ENCODE measurements at regions not wholly inside any gene's neighbourhood (a gene's known extent, or its start where the extent isn't known, plus 50 kb on each side); places are given as distances from the start of the nearest gene placed in this dataset.

GRCh38 chr7:81584667-81585066, 185.2 kb downstream of the HGF start:
- TF ChIP-seq ATF6 (CRISPR knock-in tag; conservative IDR thresholded peaks at IDR 0.05) (no peak), CSRNP2 (CRISPR knock-in tag; conservative IDR thresholded peaks at IDR 0.05; ENCODE audit: low read depth) (no peak), ARID2 (CRISPR knock-in tag; IDR thresholded peaks at IDR 0.05; ENCODE audit: borderline replicate concordance) (no peak), CTCF (CRISPR knock-in tag; IDR thresholded peaks at IDR 0.05) (no peak), MEIS1 (CRISPR knock-in tag; IDR thresholded peaks at IDR 0.05; ENCODE audit: borderline replicate concordance) (no peak), SP1 (IDR thresholded peaks at IDR 0.05) (no peak), SP1 (CRISPR knock-in tag; IDR thresholded peaks at IDR 0.05) (no peak), PREB (CRISPR knock-in tag; IDR thresholded peaks at IDR 0.05) (no peak), ATF2 (CRISPR knock-in tag; IDR thresholded peaks at IDR 0.05) (no peak), TRIM22 (IDR thresholded peaks at IDR 0.05) (no peak), ETV6 (CRISPR knock-in tag; conservative IDR thresholded peaks at IDR 0.05) (no peak), SUZ12 (IDR thresholded peaks at IDR 0.05; ENCODE audit: low read depth, low read length) (no peak), ZNF549 (CRISPR knock-in tag; IDR thresholded peaks at IDR 0.05) (no peak), ZNF350 (CRISPR knock-in tag; IDR thresholded peaks at IDR 0.05; ENCODE audit: borderline replicate concordance, low read depth) (no peak), TFAP4 (IDR thresholded peaks at IDR 0.05; ENCODE audit: borderline replicate concordance, low read depth) (no peak)

Measured in HepG2 (cell line).